Choroid plexus epithelial cell (primary cell): ENCODE measurements at regions not wholly inside any gene's neighbourhood (a gene's known extent, or its start where the extent isn't known, plus 50 kb on each side); places are given as distances from the start of the nearest gene placed in this dataset.

Source experiments
- DNase-seq: peaks from one replicate; pipeline ENCODE4 v3.0.0-alpha.2; 2010; ENCODE audit warnings: low read depth
- H3K4me3 ChIP-seq: 2 replicates; pipeline ENCODE4 v1.5.1; 2011; ENCODE audit warnings: low read depth, mild to moderate bottlenecking, control low read depth, low read length, moderate library complexity
- CTCF ChIP-seq: conservative IDR thresholded peaks from 2 replicates; pipeline ENCODE4 v1.5.1; 2011; ENCODE audit warnings: low read depth, mild to moderate bottlenecking, control low read depth, inconsistent platforms, low read length, moderate library complexity

- H3K4me3 ChIP-seq: no peak overlapping the region
- TF ChIP-seq CTCF: no peak
- no peak for DNase-seq
Measured at GRCh38 chr6:93820465-93821082, 401.2 kb upstream of the EPHA7 start.

GRCh38 chr6:93819189-93819588, 399.8 kb upstream of the EPHA7 start:
- TF ChIP-seq CTCF: no peak
- peak; percentile 69 for DNase-seq
- H3K4me3 ChIP-seq: peak overlapping the region; percentile 15

- no peak overlapping the region for H3K4me3 ChIP-seq
- DNase-seq: no peak
- TF ChIP-seq CTCF: no peak
Measured at GRCh38 chr6:93817937-93818336, 398.6 kb upstream of the EPHA7 start.

- H3K4me3 ChIP-seq: no peak overlapping the region
- DNase-seq: no peak
- TF ChIP-seq CTCF: no peak
Measured at GRCh38 chr6:93806409-93807270, 387.3 kb upstream of the EPHA7 start.

- H3K4me3 ChIP-seq: no peak overlapping the region
- TF ChIP-seq CTCF: no peak
- no peak for DNase-seq
Measured at GRCh38 chr6:93801101-93801847, 381.9 kb upstream of the EPHA7 start.

GRCh38 chr6:93799226-93799625, 379.9 kb upstream of the EPHA7 start:
- no peak for TF ChIP-seq CTCF
- DNase-seq: peak; percentile 67
- no peak overlapping the region for H3K4me3 ChIP-seq
